ENCODE measurements at regions not wholly inside any gene's neighbourhood (a gene's known extent, or its start where the extent isn't known, plus 50 kb on each side); places are given as distances from the start of the nearest gene placed in this dataset.

DNA sequence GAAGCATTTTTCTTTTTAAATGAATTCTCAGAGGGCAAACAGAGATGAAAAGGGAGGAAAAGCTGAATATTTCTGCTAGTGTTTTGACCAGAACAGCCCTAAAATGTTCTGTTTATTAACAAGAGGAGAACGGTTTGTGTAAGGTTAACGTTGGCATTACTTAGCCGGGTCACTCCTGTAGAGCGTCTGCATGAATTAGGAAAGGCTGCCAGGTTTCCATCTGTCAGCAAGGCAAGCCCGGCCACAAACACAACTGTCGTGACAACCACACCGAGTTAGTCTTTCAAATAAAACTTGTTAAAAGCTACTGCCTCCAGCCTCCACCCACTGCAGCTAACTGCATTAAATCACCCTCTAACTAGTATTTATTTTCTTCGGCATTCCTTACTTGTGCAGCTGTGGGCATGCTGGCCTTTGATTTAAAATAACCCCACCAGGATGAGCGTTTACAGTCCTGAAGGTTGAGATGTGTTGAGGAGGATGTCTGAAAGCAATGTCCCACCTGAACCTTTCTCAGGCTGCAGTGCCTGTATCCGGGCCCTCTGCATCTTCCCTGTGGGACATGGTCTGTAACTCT, 527.9 kb downstream of the FGF9 start:
- Histone ChIP-seq H3K9me3 (replicated peaks; ENCODE audit: control insufficient read depth, insufficient read depth, low read depth, low read length) (no peaks in the 10 kb centered on the region), H3K4me1 (replicated peaks in 1 of 2; ENCODE audit: control insufficient read depth in 2 of 2, insufficient read depth in 2 of 2, low read length in 2 of 2) (no peaks in the 10 kb centered on the region), H4K20me1 (replicated peaks; ENCODE audit: control insufficient read depth, insufficient read depth, low read length) (no peaks in the 10 kb centered on the region), H3K79me2 (ENCODE audit: control insufficient read depth, insufficient read depth, low read length) (no peaks in the 10 kb centered on the region), H3K27me3 (ENCODE audit: control insufficient read depth in 2 of 2, insufficient read depth in 2 of 2, low read length in 2 of 2) (no peaks in the 10 kb centered on the region), H3K36me3 (ENCODE audit: control insufficient read depth, insufficient read depth, low read length) (no peaks in the 10 kb centered on the region), H3K9ac (ENCODE audit: insufficient read depth in 1 of 2, low read depth in 2 of 2, low read length in 2 of 2) (no peak overlapping the region), H3K27ac (ENCODE audit: extremely low read depth, low read depth, low read length) (no peak overlapping the region), H2AFZ (ENCODE audit: low read depth, low read length) (no peak overlapping the region), H3K4me3 (no peak overlapping the region), H3K4me2 (ENCODE audit: insufficient read depth, low read length) (no peak overlapping the region), H3K9me1 (ENCODE audit: control insufficient read depth, insufficient read depth, low read length) (no peaks in the 10 kb centered on the region)
- no peak for DNase-seq (ENCODE audit: extremely low read depth in 1 of 4, low spot score in 3 of 4)
- BruUV-seq (replicated peaks): no TSS peak
- in situ Hi-C loops (cut with MboI): no loop called here
- CTCF ChIA-PET (ENCODE audit: low intra/inter-chr PET ratio): no interaction called here
- FAIRE-seq: no peak
- ATAC-seq: no peak
- 3% methylated on average over 10 of the region's 10 CpGs for WGBS (ENCODE audit: insufficient coverage, low coverage, missing lambda C conversion rate)
- intact Hi-C loops (cut with micrococcal nuclease): no loop called here
- POLR2A ChIA-PET: no interaction called here
- TF ChIP-seq, protein P1, sequence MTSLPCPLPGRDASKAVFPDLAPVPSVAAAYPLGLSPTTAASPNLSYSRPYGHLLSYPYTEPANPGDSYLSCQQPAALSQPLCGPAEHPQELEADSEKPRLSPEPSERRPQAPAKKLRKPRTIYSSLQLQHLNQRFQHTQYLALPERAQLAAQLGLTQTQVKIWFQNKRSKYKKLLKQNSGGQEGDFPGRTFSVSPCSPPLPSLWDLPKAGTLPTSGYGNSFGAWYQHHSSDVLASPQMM (CRISPR knock-in tag; IDR thresholded peaks at IDR 0.05): no peak
- no peak for TF ChIP-seq CCAR2 (IDR thresholded peaks at IDR 0.05; ENCODE audit: low read depth, low read length)
- TF ChIP-seq TAF1 (IDR thresholded peaks at IDR 0.05; ENCODE audit: control insufficient read depth, extremely low read depth, insufficient read depth, low read length, severe bottlenecking): no peak
- no peak for TF ChIP-seq NFRKB (IDR thresholded peaks at IDR 0.05; ENCODE audit: low read depth)
- no peak for TF ChIP-seq GABPA (tag; conservative IDR thresholded peaks at IDR 0.05; ENCODE audit: low read depth)
- TF ChIP-seq, protein P2, sequence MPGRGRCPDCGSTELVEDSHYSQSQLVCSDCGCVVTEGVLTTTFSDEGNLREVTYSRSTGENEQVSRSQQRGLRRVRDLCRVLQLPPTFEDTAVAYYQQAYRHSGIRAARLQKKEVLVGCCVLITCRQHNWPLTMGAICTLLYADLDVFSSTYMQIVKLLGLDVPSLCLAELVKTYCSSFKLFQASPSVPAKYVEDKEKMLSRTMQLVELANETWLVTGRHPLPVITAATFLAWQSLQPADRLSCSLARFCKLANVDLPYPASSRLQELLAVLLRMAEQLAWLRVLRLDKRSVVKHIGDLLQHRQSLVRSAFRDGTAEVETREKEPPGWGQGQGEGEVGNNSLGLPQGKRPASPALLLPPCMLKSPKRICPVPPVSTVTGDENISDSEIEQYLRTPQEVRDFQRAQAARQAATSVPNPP (IDR thresholded peaks at IDR 0.05; ENCODE audit: borderline replicate concordance, insufficient read depth, insufficient read length): no peak
- TF ChIP-seq TAF15 (IDR thresholded peaks at IDR 0.05; ENCODE audit: low read depth, low read length): no peak
- TF ChIP-seq, protein P3, sequence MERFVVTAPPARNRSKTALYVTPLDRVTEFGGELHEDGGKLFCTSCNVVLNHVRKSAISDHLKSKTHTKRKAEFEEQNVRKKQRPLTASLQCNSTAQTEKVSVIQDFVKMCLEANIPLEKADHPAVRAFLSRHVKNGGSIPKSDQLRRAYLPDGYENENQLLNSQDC (CRISPR knock-in tag; IDR thresholded peaks at IDR 0.05): no peak
- TF ChIP-seq ILK (tag; IDR thresholded peaks at IDR 0.05; ENCODE audit: borderline replicate concordance, low read depth): no peak
- TF ChIP-seq, protein P4, sequence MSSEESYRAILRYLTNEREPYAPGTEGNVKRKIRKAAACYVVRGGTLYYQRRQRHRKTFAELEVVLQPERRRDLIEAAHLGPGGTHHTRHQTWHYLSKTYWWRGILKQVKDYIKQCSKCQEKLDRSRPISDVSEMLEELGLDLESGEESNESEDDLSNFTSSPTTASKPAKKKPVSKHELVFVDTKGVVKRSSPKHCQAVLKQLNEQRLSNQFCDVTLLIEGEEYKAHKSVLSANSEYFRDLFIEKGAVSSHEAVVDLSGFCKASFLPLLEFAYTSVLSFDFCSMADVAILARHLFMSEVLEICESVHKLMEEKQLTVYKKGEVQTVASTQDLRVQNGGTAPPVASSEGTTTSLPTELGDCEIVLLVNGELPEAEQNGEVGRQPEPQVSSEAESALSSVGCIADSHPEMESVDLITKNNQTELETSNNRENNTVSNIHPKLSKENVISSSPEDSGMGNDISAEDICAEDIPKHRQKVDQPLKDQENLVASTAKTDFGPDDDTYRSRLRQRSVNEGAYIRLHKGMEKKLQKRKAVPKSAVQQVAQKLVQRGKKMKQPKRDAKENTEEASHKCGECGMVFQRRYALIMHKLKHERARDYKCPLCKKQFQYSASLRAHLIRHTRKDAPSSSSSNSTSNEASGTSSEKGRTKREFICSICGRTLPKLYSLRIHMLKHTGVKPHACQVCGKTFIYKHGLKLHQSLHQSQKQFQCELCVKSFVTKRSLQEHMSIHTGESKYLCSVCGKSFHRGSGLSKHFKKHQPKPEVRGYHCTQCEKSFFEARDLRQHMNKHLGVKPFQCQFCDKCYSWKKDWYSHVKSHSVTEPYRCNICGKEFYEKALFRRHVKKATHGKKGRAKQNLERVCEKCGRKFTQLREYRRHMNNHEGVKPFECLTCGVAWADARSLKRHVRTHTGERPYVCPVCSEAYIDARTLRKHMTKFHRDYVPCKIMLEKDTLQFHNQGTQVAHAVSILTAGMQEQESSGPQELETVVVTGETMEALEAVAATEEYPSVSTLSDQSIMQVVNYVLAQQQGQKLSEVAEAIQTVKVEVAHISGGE (CRISPR knock-in tag; IDR thresholded peaks at IDR 0.05): no peak
- no peak for TF ChIP-seq SRSF7 (optimal IDR thresholded peaks at IDR 0.05; ENCODE audit: low read depth, low read length)
- TF ChIP-seq, protein P5, sequence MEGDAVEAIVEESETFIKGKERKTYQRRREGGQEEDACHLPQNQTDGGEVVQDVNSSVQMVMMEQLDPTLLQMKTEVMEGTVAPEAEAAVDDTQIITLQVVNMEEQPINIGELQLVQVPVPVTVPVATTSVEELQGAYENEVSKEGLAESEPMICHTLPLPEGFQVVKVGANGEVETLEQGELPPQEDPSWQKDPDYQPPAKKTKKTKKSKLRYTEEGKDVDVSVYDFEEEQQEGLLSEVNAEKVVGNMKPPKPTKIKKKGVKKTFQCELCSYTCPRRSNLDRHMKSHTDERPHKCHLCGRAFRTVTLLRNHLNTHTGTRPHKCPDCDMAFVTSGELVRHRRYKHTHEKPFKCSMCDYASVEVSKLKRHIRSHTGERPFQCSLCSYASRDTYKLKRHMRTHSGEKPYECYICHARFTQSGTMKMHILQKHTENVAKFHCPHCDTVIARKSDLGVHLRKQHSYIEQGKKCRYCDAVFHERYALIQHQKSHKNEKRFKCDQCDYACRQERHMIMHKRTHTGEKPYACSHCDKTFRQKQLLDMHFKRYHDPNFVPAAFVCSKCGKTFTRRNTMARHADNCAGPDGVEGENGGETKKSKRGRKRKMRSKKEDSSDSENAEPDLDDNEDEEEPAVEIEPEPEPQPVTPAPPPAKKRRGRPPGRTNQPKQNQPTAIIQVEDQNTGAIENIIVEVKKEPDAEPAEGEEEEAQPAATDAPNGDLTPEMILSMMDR (IDR thresholded peaks at IDR 0.05 in 2 of 3, conservative IDR thresholded peaks at IDR 0.05 in 1 of 3; ENCODE audit: insufficient read depth in 2 of 3, low read depth in 1 of 3, low read length in 3 of 3): no peak
- TF ChIP-seq LCOR (CRISPR knock-in tag; IDR thresholded peaks at IDR 0.05): no peak
- no peak for TF ChIP-seq MCM3 (IDR thresholded peaks at IDR 0.05)
- TF ChIP-seq DMBX1 (CRISPR knock-in tag; IDR thresholded peaks at IDR 0.05; ENCODE audit: borderline replicate concordance): no peak
